COR-L47 (cell line): ENCODE measurements at regions not wholly inside any gene's neighbourhood (a gene's known extent, or its start where the extent isn't known, plus 50 kb on each side); places are given as distances from the start of the nearest gene placed in this dataset.
"Not testable (repeated sequence)": the region's sequence is repeated elsewhere in the genome, so short reads cannot be mapped to it uniquely, and the experiment has no call there.

Experiments used
- DNase-seq: peaks from one replicate; lab custom pipeline; 2025; lab: John Stamatoyannopoulos, UW

DNA sequence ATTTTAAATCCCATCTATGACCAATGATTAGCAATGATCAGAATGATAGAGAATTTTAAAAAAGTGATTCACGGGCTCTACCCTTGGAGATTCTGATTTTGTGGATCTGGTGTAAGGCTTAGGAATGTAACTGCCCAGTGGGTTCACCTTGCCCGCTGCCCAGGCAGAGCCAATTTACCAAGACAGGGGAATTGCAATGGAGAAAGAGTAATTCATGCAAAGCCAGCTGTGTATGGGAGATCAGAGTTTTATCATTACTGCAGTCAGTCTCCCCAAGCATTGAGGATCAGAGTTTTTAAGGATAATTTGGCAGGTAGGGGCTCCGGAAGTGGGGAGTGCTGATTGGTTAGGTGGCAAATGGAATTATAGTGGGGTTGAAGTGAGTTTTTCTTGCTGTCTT lies 480.6 kb downstream of the ATP23 start:
- DNase-seq, result no peak

GRCh38 chr12:58424735-58425392 lies 483.5 kb downstream of the ATP23 start:
- DNase-seq, result no peak

DNA sequence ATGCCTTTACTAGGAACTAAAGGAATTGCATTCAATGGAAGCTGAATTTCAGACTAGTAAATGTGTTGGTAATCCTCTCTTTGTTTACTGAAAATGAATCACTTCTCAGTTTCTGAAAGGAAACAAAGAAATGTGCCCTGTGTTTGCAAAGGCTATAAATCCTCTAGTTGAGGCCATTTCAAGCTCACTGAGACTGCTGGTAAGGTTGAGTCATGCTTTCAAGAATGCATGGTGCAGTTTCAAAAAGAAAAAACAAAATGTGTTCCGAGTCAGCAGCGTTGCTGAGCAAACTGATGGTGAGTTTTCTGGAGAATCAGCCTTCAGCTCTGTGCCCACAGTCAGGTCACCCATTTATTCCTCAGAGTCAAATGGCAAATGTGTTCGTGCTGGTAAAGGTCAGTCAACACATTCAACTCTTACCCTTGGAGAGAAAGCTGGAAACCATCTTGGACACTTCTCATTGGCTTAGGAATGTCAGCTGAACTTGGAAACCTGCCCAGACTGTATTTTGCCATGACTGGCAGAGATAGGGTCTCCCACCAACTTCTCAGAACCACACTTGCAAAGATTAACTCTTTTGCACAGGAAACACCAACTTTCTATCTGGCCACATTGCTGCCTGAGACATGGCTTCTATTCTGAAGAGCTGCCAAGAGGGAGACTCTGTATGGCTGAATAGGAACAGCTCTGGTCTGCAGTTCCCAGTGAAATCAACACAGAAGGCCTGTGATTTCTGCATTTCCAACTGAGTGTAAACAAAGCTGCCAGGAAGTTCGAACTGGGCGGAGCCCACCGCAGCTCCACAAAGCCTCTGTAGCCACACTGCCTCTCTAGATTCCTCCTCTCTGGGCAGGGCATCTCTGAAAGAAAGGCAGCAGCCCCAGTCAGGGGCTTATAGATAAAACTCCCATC lies 484.4 kb downstream of the ATP23 start:
- DNase-seq, result peak; percentile 78

DNA sequence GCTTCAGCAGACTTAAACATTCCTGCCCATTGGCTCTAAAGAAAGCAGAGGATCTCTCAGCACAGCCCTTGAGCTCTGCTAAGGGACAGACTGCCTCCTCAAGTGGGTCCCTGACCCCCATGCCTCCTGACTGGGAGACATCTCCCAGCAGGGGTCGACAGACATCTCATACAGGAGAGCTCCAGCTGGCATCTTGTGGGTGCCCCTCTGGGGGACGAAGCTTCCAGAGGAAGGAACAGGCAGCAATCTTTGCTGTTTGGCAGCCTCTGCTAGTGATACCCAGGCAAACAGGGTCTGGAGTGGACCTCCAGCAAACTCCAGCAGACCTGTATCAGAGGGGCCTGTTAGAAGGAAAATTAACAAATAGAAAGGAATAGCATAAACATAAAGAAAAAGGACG lies 485.1 kb downstream of the ATP23 start:
- DNase-seq, result not testable (repeated sequence)

DNA sequence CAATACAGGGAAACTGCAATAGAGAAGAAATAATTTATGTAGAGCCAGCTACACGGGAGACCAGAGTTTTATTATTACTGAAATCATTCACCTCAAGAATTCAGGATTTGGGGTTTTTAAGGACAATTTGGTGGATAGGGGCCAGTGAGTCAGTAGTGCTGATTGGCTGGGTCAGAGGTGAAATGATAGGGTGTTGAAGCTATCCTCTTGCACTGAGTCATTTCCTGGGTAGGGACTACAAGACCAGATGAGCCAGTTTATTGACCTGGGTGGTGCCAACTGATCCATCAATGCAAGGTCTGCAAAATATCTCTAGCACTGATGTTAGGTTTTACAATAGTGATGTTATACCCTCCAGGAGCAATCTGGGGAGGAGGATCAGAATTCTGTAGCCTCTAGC lies 486.3 kb downstream of the LRIG3 start:
- no peak for DNase-seq

- DNase-seq, result no peak
These were observed 485.6 kb downstream of the LRIG3 start for GRCh38 chr12:58434726-58435125.

GRCh38 chr12:58435647-58436046 lies 484.7 kb downstream of the LRIG3 start:
- DNase-seq, result no peak

DNA sequence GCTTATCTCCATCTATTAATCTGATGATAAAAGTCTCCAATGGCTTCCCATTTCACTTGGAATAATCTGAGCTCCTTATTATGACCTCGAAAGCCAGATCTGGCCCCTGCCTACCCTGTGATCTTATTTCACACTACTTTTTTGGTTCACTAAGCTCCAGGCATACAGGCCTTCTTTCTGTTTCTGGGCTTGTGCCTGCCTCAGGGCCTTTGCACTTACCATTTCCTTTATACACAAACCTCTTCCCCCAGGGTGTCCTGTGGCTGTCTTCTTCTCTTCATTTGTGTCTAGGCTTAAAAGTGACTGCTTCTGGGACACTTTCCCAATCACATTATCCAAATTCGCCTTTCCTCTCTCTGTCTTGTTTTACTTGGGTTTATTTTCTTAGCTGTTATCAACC lies 478.8 kb downstream of the LRIG3 start:
- DNase-seq, result no peak

GRCh38 chr12:58443273-58443980 lies 476.9 kb downstream of the LRIG3 start:
- DNase-seq, result peak; percentile 9

GRCh38 chr12:58443981-58444371 lies 476.3 kb downstream of the LRIG3 start:
- DNase-seq, result no peak

GRCh38 chr12:58450868-58451482 lies 469.3 kb downstream of the LRIG3 start:
- DNase-seq, result no peak

- no peak for DNase-seq
These were observed 467.8 kb downstream of the LRIG3 start for GRCh38 chr12:58452546-58452945.

DNA sequence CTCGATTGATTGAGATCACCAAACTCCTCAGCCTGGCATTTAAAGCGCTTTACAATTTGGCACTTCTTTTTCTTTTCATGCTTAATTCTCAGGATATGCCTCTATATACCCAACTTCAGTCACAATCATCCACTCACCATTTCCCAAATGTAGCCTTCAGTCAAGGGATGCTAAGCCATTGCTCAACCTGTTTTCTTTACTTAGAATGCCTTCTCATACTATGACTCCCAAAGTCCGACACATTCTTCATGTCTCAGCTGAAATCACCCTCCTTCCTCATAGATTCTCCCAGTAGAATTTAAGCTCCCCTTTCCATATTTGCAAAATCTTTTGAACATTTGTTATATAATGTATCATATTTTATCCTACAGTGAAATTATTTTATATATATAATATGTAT lies 467.0 kb downstream of the LRIG3 start:
- DNase-seq, result no peak

GRCh38 chr12:58455136-58455535 lies 465.2 kb downstream of the LRIG3 start:
- no peak for DNase-seq

DNA sequence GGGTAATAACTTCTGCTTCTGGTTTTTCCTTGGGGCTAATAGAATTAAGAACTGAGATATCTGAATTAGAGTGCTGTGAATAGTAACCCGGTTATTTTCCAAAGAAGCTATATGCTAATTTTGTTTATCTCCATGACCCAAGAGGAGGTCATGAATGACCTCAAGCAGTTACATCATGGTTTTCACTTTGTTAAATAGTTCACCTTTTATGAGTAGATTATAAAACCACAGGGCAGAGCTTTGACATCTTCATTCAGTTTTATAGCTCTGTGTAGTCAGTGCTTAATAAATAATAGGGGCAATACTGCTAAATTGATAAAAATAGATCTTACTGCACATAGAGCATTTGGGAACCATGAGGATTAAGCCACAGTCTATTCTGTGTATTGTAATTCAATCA lies 462.2 kb downstream of the LRIG3 start:
- DNase-seq, result no peak

GRCh38 chr12:58459191-58459590 lies 461.1 kb downstream of the LRIG3 start:
- DNase-seq, result no peak

- DNase-seq, result no peak
These were observed 457.3 kb downstream of the LRIG3 start for GRCh38 chr12:58463051-58463450.

DNA sequence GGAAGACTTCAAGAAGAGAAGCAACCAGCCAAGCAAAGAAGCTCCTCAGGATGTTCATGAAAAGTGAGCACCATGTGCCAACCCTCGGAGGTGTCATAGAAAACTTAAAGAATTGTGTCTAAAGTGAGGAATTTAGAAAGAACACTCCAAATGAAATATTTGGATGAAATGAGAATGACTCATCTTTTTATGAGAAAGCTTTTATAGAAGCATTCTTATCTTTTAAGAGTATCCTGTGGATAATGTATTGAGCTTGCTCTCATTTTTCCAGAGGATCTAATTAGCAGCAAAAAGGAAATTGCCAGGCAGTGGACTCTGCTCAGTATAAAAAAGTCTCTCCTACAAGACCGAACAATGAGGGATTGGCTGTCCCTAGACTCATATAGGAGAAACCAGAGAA lies 454.9 kb downstream of the LRIG3 start:
- no peak for DNase-seq

- no peak for DNase-seq
These were observed 449.9 kb downstream of the LRIG3 start for GRCh38 chr12:58470266-58471010.

GRCh38 chr12:58479401-58479800 lies 440.9 kb downstream of the LRIG3 start:
- no peak for DNase-seq

DNA sequence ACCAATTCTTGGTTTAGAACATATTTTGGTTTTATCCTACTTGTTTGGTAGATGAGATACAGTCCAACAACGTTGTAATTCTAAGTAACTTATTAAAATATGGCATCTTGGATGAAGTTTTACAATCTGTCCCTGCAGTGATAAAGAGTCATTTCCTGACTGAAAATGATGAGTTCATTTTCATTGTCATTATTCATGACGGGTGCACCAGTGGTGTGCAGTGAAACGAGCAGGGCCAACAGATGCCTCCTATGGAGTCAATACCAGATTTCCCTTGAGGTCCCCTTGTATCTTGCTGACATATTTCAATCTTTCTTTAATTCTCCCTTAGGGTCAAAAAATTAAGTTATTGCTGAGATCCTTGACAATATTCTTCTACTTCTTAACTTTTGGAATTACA lies 438.5 kb downstream of the LRIG3 start:
- DNase-seq, result no peak

DNA sequence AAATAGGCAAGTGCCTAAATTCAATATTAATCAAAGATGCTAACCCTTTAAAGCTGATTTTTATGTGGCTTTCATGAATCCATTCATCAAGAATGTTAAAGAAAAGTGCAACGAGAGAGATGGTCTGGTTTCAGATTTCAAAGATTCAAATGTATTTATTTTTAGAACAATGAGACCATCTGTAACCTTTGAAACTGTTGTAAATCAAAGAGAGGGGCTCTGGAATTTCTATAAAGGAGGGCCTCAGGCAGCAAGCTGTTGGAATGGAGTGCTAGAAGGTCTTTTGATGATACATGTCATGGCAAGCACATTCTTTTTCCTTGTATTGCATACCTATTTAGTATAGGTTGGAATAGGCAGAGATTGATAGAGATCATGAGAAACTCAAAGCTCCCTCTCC lies 433.0 kb downstream of the LRIG3 start:
- no peak for DNase-seq
